ENCODE measurements at regions not wholly inside any gene's neighbourhood (a gene's known extent, or its start where the extent isn't known, plus 50 kb on each side); places are given as distances from the start of the nearest gene placed in this dataset.

GRCh38 chr4:4752025-4752424, 107.4 kb upstream of the MSX1 start:
- Histone ChIP-seq H2AFZ (ENCODE audit: control insufficient read depth, low read depth, low read length) (no peak overlapping the region), H3K27me3 (replicated peaks in 1 of 2; ENCODE audit: control insufficient read depth in 2 of 2, insufficient read depth in 2 of 2, low read length in 1 of 2) (no peaks in the 10 kb centered on the region), H3K4me2 (ENCODE audit: control insufficient read depth, insufficient read depth) (no peak overlapping the region), H3K27ac (ENCODE audit: control insufficient read depth, insufficient read depth) (no peak overlapping the region), H3K4me1 (ENCODE audit: control insufficient read depth, insufficient read depth, low read length) (no peaks in the 10 kb centered on the region), H3K36me3 (ENCODE audit: control insufficient read depth in 2 of 2, insufficient read depth in 2 of 2, low read length in 1 of 2) (no peaks in the 10 kb centered on the region), H3K9me3 (replicated peaks; ENCODE audit: control insufficient read depth, insufficient read depth, low read length) (no peaks in the 10 kb centered on the region; the same call in 2 of the 3 replicates), H3K79me2 (ENCODE audit: control insufficient read depth, insufficient read depth, low read length) (no peaks in the 10 kb centered on the region), H4K20me1 (ENCODE audit: control insufficient read depth, insufficient read depth) (no peaks in the 10 kb centered on the region), H3K4me3 (no peak overlapping the region), H3K9ac (ENCODE audit: control insufficient read depth, insufficient read depth, low read length) (no peak overlapping the region)
- RAD21 ChIA-PET (ENCODE audit: unreplicated experiment), result no interaction called here
- TF ChIP-seq USF2 (IDR thresholded peaks at IDR 0.05; ENCODE audit: borderline replicate concordance, low read depth, low read length) (no peak), ZBED1 (IDR thresholded peaks at IDR 0.05; ENCODE audit: borderline replicate concordance) (no peak), EZH2 (IDR thresholded peaks at IDR 0.05; ENCODE audit: borderline replicate concordance, control insufficient read depth, low read depth, low read length) (no peak), STAT3 (IDR thresholded peaks at IDR 0.05; ENCODE audit: low read depth, low read length) (no peak), RCOR1 (conservative IDR thresholded peaks at IDR 0.05; ENCODE audit: low read depth, low read length) (no peak), IKZF2 (IDR thresholded peaks at IDR 0.05) (no peak), POLR2AphosphoS2 (IDR thresholded peaks at IDR 0.05; ENCODE audit: low read depth, low read length) (no peak), ZBTB33 (IDR thresholded peaks at IDR 0.05) (no peak), MAX (IDR thresholded peaks at IDR 0.05; ENCODE audit: low read depth, low read length) (no peak), FOS (IDR thresholded peaks at IDR 0.05; ENCODE audit: borderline replicate concordance, extremely low read depth, insufficient read length) (no peak)
- CTCF ChIA-PET, result no interaction called here
- WGBS (ENCODE audit: insufficient coverage, insufficient replicate concordance, low lambda C conversion rate, missing lambda C conversion rate), result 58% methylated on average over 9 of the region's 12 CpGs
- no peak for ATAC-seq
- POLR2A ChIA-PET, result no interaction called here
- FAIRE-seq, result no peak
- in situ Hi-C loops (cut with MboI), result no loop called here
- SMC1A ChIA-PET (ENCODE audit: uncharacterized antibody, unreplicated experiment), result no interaction called here
- intact Hi-C loops (cut with micrococcal nuclease; ENCODE audit: unreplicated experiment), result no loop called here
- BruUV-seq (replicated peaks), result no TSS peak
- DNase-seq (ENCODE audit: low read depth, low spot score), result no peak

All from GM12878 (cell line).